ENCODE measurements at regions not wholly inside any gene's neighbourhood (a gene's known extent, or its start where the extent isn't known, plus 50 kb on each side); places are given as distances from the start of the nearest gene placed in this dataset.

GRCh38 chr11:28673691-28674432, 565.7 kb downstream of the METTL15 start:
- H3K4me3 ChIP-seq (replicated peaks; ENCODE audit: insufficient read depth, low read length) = no peak overlapping the region
- TF ChIP-seq SPI1 (IDR thresholded peaks at IDR 0.05; ENCODE audit: borderline replicate concordance, low read depth) = no peak
- TF ChIP-seq CTCF (IDR thresholded peaks at IDR 0.05; ENCODE audit: insufficient read depth, low read length) = no peak
- no peak for TF ChIP-seq REST (IDR thresholded peaks at IDR 0.05; ENCODE audit: insufficient replicate concordance, low read depth)
- TF ChIP-seq POLR2AphosphoS5 (IDR thresholded peaks at IDR 0.05; ENCODE audit: low read depth) = no peak
- TF ChIP-seq GABPA (IDR thresholded peaks at IDR 0.05; ENCODE audit: low read depth) = no peak
- H3K27me3 ChIP-seq (ENCODE audit: insufficient read depth, poor library complexity, severe bottlenecking) = no peaks in the 10 kb centered on the region
- no peak overlapping the region for H3K27ac ChIP-seq (replicated peaks)
- DNase-seq (ENCODE audit: low read depth in 1 of 2, low spot score in 1 of 2) = no peak

- Histone ChIP-seq H3K4me3 (replicated peaks; ENCODE audit: insufficient read depth, low read length) (no peak overlapping the region), H3K27ac (replicated peaks) (no peak overlapping the region), H3K27me3 (ENCODE audit: insufficient read depth, poor library complexity, severe bottlenecking) (no peaks in the 10 kb centered on the region)
- DNase-seq (ENCODE audit: low read depth in 1 of 2, low spot score in 1 of 2) = no peak
- TF ChIP-seq SPI1 (IDR thresholded peaks at IDR 0.05; ENCODE audit: borderline replicate concordance, low read depth) (no peak), GABPA (IDR thresholded peaks at IDR 0.05; ENCODE audit: low read depth) (no peak), POLR2AphosphoS5 (IDR thresholded peaks at IDR 0.05; ENCODE audit: low read depth) (no peak), REST (IDR thresholded peaks at IDR 0.05; ENCODE audit: insufficient replicate concordance, low read depth) (no peak), CTCF (IDR thresholded peaks at IDR 0.05; ENCODE audit: insufficient read depth, low read length) (no peak)
Observed at GRCh38 chr11:28671274-28671673, 563.1 kb downstream of the METTL15 start.

GRCh38 chr11:28666632-28667031, 558.4 kb downstream of the METTL15 start:
- DNase-seq (ENCODE audit: low read depth in 1 of 2, low spot score in 1 of 2) = no peak
- no peaks in the 10 kb centered on the region for H3K27me3 ChIP-seq (ENCODE audit: insufficient read depth, poor library complexity, severe bottlenecking)
- H3K4me3 ChIP-seq (replicated peaks; ENCODE audit: insufficient read depth, low read length) = no peak overlapping the region
- H3K27ac ChIP-seq (replicated peaks) = no peak overlapping the region
- no peak for TF ChIP-seq SPI1 (IDR thresholded peaks at IDR 0.05; ENCODE audit: borderline replicate concordance, low read depth)
- no peak for TF ChIP-seq POLR2AphosphoS5 (IDR thresholded peaks at IDR 0.05; ENCODE audit: low read depth)
- no peak for TF ChIP-seq REST (IDR thresholded peaks at IDR 0.05; ENCODE audit: insufficient replicate concordance, low read depth)
- no peak for TF ChIP-seq CTCF (IDR thresholded peaks at IDR 0.05; ENCODE audit: insufficient read depth, low read length)
- no peak for TF ChIP-seq GABPA (IDR thresholded peaks at IDR 0.05; ENCODE audit: low read depth)

Data from HL-60 (cell line).